IMR-90 (cell line): ENCODE measurements at regions not wholly inside any gene's neighbourhood (a gene's known extent, or its start where the extent isn't known, plus 50 kb on each side); places are given as distances from the start of the nearest gene placed in this dataset.
"Not testable (repeated sequence)": the region's sequence is repeated elsewhere in the genome, so short reads cannot be mapped to it uniquely, and the experiment has no call there.

Experiments
- BHLHE40 ChIP-seq: fragments of 150-350 bp; IDR thresholded peaks from 2 replicates; pipeline ENCODE4 v1.6.1; 2016; ENCODE audit warnings: mild to moderate bottlenecking, low read depth, low read length
- CEBPB ChIP-seq: IDR thresholded peaks from 2 replicates; pipeline ENCODE4 v1.6.1; 2012; ENCODE audit warnings: low read depth, low read length, improper control_type of control experiment
- CTCF ChIP-seq: conservative IDR thresholded peaks from 2 replicates; pipeline ENCODE4 v1.5.1; 2012; ENCODE audit warnings: mild to moderate bottlenecking, low read depth, low read length, improper control_type of control experiment
- MAFK ChIP-seq: IDR thresholded peaks from 2 replicates; pipeline ENCODE4 v1.6.1; 2012; ENCODE audit warnings: low read depth, low read length, improper control_type of control experiment
- MXI1 ChIP-seq: IDR thresholded peaks from 2 replicates; pipeline ENCODE4 v1.6.1; 2012; ENCODE audit warnings: low read depth, mild to moderate bottlenecking, low read length, moderate library complexity, borderline replicate concordance
- POLR2A ChIP-seq: IDR thresholded peaks from 2 replicates; pipeline ENCODE4 v1.6.1; 2012; ENCODE audit warnings: mild to moderate bottlenecking, low read depth, low read length
- RAD21 ChIP-seq: IDR thresholded peaks from 2 replicates; pipeline ENCODE4 v1.6.1; 2012; ENCODE audit warnings: low read length, improper control_type of control experiment
- SMC3 ChIP-seq: fragments of 150-350 bp; IDR thresholded peaks from 2 replicates; pipeline ENCODE4 v1.6.1; 2016; ENCODE audit warnings: low read depth, mild to moderate bottlenecking, antibody characterized with exemption, low read length, moderate library complexity
- USF2 ChIP-seq: fragments of 150-350 bp; IDR thresholded peaks from 2 replicates; pipeline ENCODE4 v1.6.1; 2017; ENCODE audit warnings: mild to moderate bottlenecking, antibody characterized with exemption, low read length, low read depth
- TF ChIP-seq, protein P1 (sequence below): fragments of 150-350 bp; IDR thresholded peaks from 2 replicates; pipeline ENCODE4 v1.6.1; 2016; ENCODE audit warnings: low read depth, mild to moderate bottlenecking, low read length, moderate library complexity, borderline replicate concordance

GRCh38 chr5:74523698-74524097, 116.8 kb downstream of the ENC1 start:
- not testable (repeated sequence) for TF ChIP-seq CTCF, POLR2A, BHLHE40, MAFK, RAD21, CEBPB, MXI1, SMC3, USF2
- TF ChIP-seq, protein P1, sequence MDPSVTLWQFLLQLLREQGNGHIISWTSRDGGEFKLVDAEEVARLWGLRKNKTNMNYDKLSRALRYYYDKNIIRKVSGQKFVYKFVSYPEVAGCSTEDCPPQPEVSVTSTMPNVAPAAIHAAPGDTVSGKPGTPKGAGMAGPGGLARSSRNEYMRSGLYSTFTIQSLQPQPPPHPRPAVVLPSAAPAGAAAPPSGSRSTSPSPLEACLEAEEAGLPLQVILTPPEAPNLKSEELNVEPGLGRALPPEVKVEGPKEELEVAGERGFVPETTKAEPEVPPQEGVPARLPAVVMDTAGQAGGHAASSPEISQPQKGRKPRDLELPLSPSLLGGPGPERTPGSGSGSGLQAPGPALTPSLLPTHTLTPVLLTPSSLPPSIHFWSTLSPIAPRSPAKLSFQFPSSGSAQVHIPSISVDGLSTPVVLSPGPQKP: not testable (repeated sequence)
